ENCODE measurements at regions not wholly inside any gene's neighbourhood (a gene's known extent, or its start where the extent isn't known, plus 50 kb on each side); places are given as distances from the start of the nearest gene placed in this dataset.

DNA sequence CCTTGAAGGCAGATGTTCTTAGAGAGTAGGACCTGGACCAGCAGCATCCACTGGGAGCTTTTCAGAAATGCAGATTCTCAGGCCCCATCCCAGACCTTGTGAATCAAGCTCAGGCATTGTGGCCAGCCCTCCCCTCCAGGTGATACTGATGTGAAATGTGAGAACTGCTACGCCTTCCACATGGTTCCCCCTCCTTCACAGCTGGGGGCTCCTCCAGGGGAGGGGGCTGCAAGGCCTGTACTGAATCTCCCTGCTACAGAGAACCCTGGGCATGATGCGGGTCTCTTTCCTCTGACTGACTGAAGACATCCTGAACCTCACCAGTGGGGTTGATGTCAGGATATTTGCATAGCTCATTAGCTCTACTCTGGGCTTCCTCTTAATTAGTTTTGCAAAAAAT, 141.8 kb upstream of the CSF3R start:
- H3K9me3 ChIP-seq (ENCODE audit: control insufficient read depth, low read length) = peaks cover 10% of the 10 kb centered on the region
- Mint-ChIP-seq H3K36me3 (ENCODE audit: low read depth) (no peaks in the 10 kb centered on the region), H3K4me1 (peaks cover 12% of the 10 kb centered on the region), H3K27ac (no peak overlapping the region), H3K27me3 (ENCODE audit: insufficient read depth) (no peaks in the 10 kb centered on the region), H3K9me3 (peaks cover 25% of the 10 kb centered on the region), H3K4me3 (no peak overlapping the region)
- no peak overlapping the region for H3K9ac ChIP-seq (ENCODE audit: extremely low read depth, low read length, poor library complexity, severe bottlenecking)
- no peaks in the 10 kb centered on the region for H3K27me3 ChIP-seq (ENCODE audit: control insufficient read depth, insufficient read depth, low read length, poor library complexity, severe bottlenecking)
- H3K4me3 ChIP-seq (ENCODE audit: low read length) = no peak overlapping the region
- WGBS, 2 experiments (ENCODE audit: insufficient coverage in 1 of 2, insufficient read length in 1 of 2) = 80 to 100% methylated on average over 1 to 2 of the region's 2 CpGs
- TF ChIP-seq, protein P1, sequence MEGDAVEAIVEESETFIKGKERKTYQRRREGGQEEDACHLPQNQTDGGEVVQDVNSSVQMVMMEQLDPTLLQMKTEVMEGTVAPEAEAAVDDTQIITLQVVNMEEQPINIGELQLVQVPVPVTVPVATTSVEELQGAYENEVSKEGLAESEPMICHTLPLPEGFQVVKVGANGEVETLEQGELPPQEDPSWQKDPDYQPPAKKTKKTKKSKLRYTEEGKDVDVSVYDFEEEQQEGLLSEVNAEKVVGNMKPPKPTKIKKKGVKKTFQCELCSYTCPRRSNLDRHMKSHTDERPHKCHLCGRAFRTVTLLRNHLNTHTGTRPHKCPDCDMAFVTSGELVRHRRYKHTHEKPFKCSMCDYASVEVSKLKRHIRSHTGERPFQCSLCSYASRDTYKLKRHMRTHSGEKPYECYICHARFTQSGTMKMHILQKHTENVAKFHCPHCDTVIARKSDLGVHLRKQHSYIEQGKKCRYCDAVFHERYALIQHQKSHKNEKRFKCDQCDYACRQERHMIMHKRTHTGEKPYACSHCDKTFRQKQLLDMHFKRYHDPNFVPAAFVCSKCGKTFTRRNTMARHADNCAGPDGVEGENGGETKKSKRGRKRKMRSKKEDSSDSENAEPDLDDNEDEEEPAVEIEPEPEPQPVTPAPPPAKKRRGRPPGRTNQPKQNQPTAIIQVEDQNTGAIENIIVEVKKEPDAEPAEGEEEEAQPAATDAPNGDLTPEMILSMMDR (conservative IDR thresholded peaks at IDR 0.05) = no peak
- no peak for DNase-seq
- H3K27ac ChIP-seq (ENCODE audit: low read depth, low read length) = no peak overlapping the region
- no peaks in the 10 kb centered on the region for H3K36me3 ChIP-seq (ENCODE audit: control insufficient read depth, insufficient read depth, low read length)
- no peaks in the 10 kb centered on the region for H3K4me1 ChIP-seq (ENCODE audit: control insufficient read depth, insufficient read depth, low read length)

DNA sequence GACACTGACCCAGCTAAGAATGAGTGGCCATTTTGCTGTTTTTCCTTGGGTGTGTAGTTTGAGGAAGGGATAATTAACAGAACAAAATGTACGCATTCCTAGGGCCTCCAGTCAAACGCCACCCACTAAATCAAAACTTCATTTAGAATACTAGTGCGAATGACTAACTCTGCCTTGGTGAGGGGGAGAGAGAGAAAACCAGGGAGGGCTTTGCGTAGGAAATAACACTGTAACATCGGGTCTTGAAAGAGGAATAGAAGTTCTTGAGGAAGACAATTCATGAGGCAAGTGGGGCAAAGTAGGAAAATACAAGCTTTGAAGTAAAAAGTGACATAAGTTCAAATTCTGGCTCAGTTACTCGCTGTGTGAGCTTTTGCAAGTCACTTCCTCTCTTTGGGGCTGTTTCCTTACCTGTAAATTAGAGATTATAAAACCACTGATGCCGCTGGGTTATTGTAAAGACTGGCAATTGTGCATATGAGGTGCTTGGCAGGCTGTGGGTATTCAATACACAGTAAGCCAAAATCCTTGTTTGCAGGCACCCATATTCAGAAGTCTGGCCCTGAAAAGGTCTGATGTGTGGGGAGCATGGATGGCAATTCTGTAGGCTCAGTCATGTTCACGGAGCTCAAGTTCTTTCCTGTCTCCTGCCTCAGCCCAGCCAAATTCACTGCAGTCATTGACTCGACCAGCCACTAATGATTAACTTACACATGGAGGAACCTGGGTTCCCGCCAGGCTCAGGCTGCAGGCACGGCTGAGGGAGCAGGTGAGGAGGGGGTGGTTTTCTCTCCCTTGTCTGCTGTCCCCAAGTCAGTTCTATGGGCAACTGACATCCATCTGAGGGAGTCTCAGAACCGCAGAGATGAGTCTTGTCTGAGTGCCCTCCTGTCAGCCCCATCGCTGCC, 140.3 kb upstream of the CSF3R start:
- TF ChIP-seq, protein P1 (conservative IDR thresholded peaks at IDR 0.05) = no peak
- 87 to 88% methylated on average over 6 to 11 of the region's 13 CpGs for WGBS, 2 experiments (ENCODE audit: insufficient coverage in 1 of 2, insufficient read length in 1 of 2)
- no peaks in the 10 kb centered on the region for H3K36me3 ChIP-seq (ENCODE audit: control insufficient read depth, insufficient read depth, low read length)
- Mint-ChIP-seq H3K27ac (no peak overlapping the region), H3K9me3 (peaks cover 25% of the 10 kb centered on the region), H3K27me3 (ENCODE audit: insufficient read depth) (peaks cover 2% of the 10 kb centered on the region), H3K4me3 (no peak overlapping the region), H3K36me3 (ENCODE audit: low read depth) (no peaks in the 10 kb centered on the region), H3K4me1 (peaks cover 12% of the 10 kb centered on the region)
- H3K27ac ChIP-seq (ENCODE audit: low read depth, low read length) = no peak overlapping the region
- H3K9me3 ChIP-seq (ENCODE audit: control insufficient read depth, low read length) = peaks cover 10% of the 10 kb centered on the region
- no peak overlapping the region for H3K9ac ChIP-seq (ENCODE audit: extremely low read depth, low read length, poor library complexity, severe bottlenecking)
- no peaks in the 10 kb centered on the region for H3K27me3 ChIP-seq (ENCODE audit: control insufficient read depth, insufficient read depth, low read length, poor library complexity, severe bottlenecking)
- no peak overlapping the region for H3K4me3 ChIP-seq (ENCODE audit: low read length)
- DNase-seq = no peak
- H3K4me1 ChIP-seq (ENCODE audit: control insufficient read depth, insufficient read depth, low read length) = no peaks in the 10 kb centered on the region

DNA sequence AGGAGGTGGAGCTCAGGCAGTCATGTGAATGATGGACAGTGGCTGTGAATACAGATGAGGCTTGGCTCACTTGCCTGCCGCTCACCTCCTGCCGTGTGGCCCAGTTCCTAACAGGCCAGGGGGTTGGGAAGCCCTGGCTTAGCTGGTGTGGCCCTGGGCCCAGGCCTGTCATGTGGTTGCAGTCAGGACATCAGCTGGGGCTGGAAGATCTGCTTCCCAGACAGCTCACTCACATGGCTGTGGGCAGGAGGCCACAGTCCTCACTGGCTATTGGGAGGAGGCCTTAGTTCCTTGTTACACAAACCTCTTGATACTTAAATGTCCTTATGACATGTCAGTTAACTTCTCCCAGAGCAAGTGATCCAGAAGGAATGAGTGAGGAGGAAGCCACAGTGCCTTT, 138.8 kb upstream of the CSF3R start:
- WGBS, 2 experiments (ENCODE audit: insufficient coverage in 1 of 2, insufficient read length in 1 of 2) = 90 to 92% methylated on average over 2 of the region's 2 CpGs
- no peak overlapping the region for H3K27ac ChIP-seq (ENCODE audit: low read depth, low read length)
- H3K4me3 ChIP-seq (ENCODE audit: low read length) = no peak overlapping the region
- TF ChIP-seq, protein P1 (conservative IDR thresholded peaks at IDR 0.05) = no peak
- H3K9ac ChIP-seq (ENCODE audit: extremely low read depth, low read length, poor library complexity, severe bottlenecking) = no peak overlapping the region
- peaks cover 12% of the 10 kb centered on the region for H3K4me1 Mint-ChIP-seq
- H3K36me3 Mint-ChIP-seq (ENCODE audit: low read depth) = no peaks in the 10 kb centered on the region
- H3K27me3 Mint-ChIP-seq (ENCODE audit: insufficient read depth) = peaks cover 2% of the 10 kb centered on the region
- no peak overlapping the region for H3K4me3 Mint-ChIP-seq
- no peaks in the 10 kb centered on the region for H3K27me3 ChIP-seq (ENCODE audit: control insufficient read depth, insufficient read depth, low read length, poor library complexity, severe bottlenecking)
- H3K9me3 Mint-ChIP-seq = peaks cover 25% of the 10 kb centered on the region
- no peak for DNase-seq
- no peaks in the 10 kb centered on the region for H3K36me3 ChIP-seq (ENCODE audit: control insufficient read depth, insufficient read depth, low read length)
- H3K4me1 ChIP-seq (ENCODE audit: control insufficient read depth, insufficient read depth, low read length) = no peaks in the 10 kb centered on the region
- no peak overlapping the region for H3K27ac Mint-ChIP-seq
- H3K9me3 ChIP-seq (ENCODE audit: control insufficient read depth, low read length) = peaks cover 10% of the 10 kb centered on the region

Measured in endodermal cell (in vitro differentiated cells).